ENCODE measurements at regions not wholly inside any gene's neighbourhood (a gene's known extent, or its start where the extent isn't known, plus 50 kb on each side); places are given as distances from the start of the nearest gene placed in this dataset.
"Not testable (repeated sequence)": the region's sequence is repeated elsewhere in the genome, so short reads cannot be mapped to it uniquely, and the experiment has no call there.

DNA sequence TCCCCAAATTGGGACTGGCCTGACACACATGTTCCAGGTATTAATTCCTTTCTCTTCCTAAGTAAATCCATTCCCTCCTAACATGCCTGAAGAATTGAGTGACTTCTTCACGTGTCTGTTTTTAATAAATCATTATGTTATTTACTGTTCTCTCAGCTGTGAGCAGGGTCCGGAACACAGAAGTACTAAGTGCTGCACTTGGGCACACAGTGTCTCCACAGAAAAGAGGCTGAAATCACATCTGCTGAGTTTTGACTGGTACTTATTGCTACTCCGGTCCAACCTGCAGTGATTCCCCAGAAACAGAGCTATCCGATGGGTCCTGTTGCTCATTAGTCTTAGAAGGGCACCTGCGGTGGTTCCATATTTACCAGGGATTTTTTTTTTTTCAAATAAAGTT, 202.6 kb downstream of the RBM46 start:
- no peak for DNase-seq

- no peak for DNase-seq
Observed at GRCh38 chr4:154984148-154984547, 203.1 kb downstream of the RBM46 start.

DNA sequence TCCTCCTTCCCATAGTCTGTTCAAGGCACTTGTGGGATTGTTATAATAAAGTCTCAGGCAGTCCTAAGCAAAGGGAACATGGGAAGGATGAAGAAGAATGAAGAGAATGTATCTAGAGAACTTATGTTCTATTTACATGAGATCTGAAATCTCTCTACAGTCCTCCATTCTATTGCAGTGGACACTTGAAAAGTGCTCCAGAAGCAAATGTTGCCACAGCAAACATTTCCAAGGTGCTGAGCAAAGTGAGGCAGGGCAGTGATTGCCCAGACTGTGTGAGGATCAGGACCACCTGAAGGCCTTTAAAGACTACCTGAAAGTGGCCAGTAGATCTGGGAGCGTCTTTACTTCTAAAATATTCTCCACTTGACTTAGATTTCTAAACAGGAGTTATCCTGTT, 203.5 kb downstream of the RBM46 start:
- DNase-seq = no peak

GRCh38 chr4:154985673-154986072, 204.6 kb downstream of the RBM46 start:
- DNase-seq = no peak

DNA sequence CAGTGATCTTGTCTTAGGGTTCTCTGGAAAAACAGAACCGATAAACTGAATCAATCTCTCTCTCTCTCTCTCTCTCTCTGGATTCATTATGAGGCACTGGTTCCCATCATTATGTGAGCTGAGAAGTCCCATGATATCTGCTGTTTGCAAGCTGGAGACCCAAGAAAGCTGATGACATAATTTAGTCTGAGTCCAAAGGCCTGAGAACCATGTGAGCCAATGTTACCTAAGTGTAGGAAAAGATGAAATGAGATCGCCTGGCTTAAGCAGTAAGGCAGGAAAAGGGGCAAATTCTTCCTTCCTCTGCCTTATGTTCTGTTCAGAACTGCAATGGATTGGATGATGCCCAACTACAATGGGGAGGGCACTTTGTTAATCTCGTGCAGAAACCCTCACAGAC, 207.4 kb downstream of the RBM46 start:
- no peak for DNase-seq

- DNase-seq = no peak
Observed at GRCh38 chr4:154989511-154989910, 208.4 kb downstream of the RBM46 start.

- DNase-seq = not testable (repeated sequence)
Observed at GRCh38 chr4:154997866-154998265, 210.6 kb upstream of the NPY2R start.

- DNase-seq = no peak
Observed at GRCh38 chr4:154998284-154998683, 210.2 kb upstream of the NPY2R start.

- DNase-seq = no peak
Observed at GRCh38 chr4:154998773-154999172, 209.7 kb upstream of the NPY2R start.

- no peak for DNase-seq
Observed at GRCh38 chr4:154999950-155000578, 208.4 kb upstream of the NPY2R start.

- DNase-seq = no peak
Observed at GRCh38 chr4:155001251-155001650, 207.2 kb upstream of the NPY2R start.

- DNase-seq = no peak
Observed at GRCh38 chr4:155005395-155006090, 202.9 kb upstream of the NPY2R start.

DNA sequence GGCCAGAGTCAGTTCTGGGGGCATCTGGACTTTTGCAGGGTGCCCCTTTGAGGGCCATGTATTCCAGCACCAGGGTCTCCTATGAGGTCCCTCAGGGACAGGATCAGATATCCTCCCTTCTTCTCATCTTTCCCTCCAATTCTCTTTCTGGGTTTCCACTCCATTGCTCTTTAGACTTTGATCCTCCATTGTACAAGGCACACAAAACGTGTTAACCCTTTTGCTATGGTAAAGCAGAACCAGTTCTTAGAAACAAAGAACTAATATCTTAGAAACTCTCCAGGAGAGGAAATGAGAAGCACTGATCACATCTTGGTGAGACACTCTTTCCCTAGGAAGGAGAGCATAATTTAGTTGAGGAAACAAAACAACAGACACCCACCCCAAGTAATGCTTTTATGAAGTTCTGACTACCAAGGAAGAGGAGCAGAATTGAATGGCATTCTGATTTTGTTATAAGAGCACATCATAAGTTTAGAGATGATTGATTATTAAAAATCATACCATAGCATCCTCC, 200.7 kb upstream of the NPY2R start:
- no peak for DNase-seq

DNA sequence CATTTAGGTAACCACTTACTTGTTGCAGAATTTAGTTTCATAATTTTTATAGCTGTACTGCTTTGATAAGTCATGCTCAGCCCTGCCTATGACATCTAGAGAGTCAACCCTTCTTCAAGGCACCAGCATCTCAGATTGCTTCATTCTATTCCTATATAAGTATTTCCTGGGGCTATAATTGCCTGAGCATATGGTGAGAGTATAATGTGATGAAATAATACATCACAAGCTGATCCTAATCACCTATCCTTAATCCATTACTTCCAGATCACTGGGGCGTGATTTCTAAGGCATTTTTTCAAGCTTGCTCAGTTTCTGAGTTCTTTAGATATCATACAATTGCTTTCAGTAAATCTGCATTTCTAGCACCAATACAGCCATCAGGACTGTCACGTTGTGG, 200.0 kb upstream of the NPY2R start:
- no peak for DNase-seq

GRCh38 chr4:155009288-155009687, 199.1 kb upstream of the NPY2R start:
- DNase-seq = no peak

- DNase-seq = no peak
Observed at GRCh38 chr4:155010376-155010775, 198.1 kb upstream of the NPY2R start.

DNA sequence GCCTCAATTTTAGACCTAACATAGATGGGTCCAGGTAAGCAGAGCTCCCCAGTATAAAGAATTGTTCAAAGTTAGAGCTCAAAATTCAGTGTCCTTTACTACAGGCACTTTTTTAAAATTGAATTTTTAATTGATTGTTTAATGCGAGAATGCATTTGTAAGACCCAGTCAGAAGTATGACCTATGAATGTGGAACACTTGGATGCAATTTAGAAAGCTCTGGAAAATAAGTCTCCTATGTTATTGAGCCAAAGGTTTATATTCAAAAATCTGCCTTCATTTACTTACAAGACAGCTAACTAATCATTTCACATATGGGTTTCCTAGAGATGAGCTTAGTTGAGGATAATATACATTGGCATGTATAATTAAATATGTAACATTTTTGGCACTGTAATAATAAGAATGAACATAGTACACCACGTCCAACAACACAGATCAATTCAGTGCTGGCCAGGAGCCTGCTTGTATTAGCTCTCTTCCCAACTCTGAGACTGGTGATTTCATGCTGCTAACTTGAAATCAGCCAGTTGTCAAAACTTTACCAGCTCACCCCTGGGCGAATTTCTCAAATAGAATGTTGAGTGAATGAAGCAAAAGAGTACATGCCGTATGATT, 197.2 kb upstream of the NPY2R start:
- no peak for DNase-seq

DNA sequence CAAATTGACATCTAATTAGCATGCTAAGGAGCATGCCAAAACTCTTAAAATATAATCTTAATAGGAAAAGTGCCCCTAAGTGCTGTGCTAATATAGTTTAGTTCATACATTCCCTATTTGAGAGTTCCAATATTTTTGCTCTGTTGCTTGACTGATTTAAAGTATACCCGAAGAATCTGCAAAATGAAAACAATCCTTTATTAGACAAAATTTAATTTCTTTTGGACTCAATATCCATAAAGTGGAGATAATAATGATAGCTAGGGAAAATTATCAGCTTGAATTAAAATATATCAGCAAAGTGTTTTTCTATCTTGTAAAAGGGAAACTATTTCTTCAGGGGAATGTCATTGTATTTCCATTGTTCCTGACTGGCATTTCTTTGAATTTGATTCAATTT, 196.0 kb upstream of the NPY2R start:
- DNase-seq = no peak

DNA sequence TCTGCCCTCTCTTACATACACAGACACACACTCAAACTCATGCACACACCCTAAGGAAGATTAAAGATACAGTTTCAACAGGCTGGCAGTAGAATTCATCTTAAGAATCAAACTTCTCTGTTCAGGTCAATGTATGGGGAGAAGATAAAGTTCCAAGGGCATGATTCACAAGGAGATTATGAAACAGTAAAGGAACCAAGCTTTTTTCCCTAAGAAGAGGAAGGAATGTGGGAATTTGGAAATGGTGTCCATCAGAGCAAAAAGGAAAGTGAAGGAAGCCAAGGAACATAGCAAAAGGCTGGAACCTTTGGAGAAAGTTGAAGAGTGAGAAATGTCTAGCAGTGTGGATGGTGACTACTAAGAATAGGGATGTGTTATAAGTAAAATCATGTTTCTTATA, 191.0 kb upstream of the NPY2R start:
- no peak for DNase-seq

DNA sequence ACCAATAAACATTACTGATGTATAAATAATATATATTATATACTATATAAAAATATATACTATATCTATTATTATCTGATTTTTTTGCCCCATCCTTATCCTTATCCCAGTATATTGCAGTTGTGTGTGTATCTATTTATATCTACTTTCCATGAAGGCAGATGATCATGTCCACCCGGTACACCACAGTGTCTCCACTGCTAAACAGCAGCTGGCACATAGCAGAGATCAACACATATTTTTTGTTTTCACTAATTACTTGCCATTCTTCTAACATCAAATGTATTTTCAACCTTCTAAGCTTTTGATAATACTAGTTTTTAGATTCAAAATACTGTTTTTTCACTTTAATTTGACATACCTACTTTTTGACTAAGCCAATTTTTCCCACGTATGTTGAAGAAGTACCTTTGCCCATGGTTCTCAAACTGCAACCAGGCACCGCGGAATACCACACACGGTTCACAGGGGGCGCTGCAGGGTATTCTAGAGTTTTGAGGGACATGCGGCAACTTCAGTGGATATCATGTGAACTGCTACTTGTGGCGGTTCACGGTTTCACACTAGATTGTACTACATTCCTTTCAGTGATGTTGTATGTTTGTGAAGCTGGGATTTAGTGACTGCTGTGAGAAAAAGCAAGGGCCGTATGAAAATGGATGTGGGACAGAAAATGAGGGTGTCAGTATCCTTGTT, 182.5 kb upstream of the NPY2R start:
- DNase-seq = no peak

GRCh38 chr4:155026715-155027114, 181.7 kb upstream of the NPY2R start:
- DNase-seq = no peak

GRCh38 chr4:155032521-155033229, 175.8 kb upstream of the NPY2R start:
- no peak for DNase-seq

GRCh38 chr4:155033604-155034003, 174.8 kb upstream of the NPY2R start:
- DNase-seq = no peak

Measured in NK-92 treated with Interleukin-12 subunit alpha and Interleukin-12 subunit beta, amount 100 ng/mL, for 24 hours (cell line).